GM21723 (cell line): ENCODE measurements at regions not wholly inside any gene's neighbourhood (a gene's known extent, or its start where the extent isn't known, plus 50 kb on each side); places are given as distances from the start of the nearest gene placed in this dataset.

Experiments
- ATAC-seq: cut with Tn5 transposase; IDR thresholded peaks from one replicate; pipeline ENCODE4 v1.9.1; 2021; ENCODE audit warnings: mild to moderate bottlenecking, moderate library complexity; ENCODE audit not compliant: unreplicated experiment

DNA sequence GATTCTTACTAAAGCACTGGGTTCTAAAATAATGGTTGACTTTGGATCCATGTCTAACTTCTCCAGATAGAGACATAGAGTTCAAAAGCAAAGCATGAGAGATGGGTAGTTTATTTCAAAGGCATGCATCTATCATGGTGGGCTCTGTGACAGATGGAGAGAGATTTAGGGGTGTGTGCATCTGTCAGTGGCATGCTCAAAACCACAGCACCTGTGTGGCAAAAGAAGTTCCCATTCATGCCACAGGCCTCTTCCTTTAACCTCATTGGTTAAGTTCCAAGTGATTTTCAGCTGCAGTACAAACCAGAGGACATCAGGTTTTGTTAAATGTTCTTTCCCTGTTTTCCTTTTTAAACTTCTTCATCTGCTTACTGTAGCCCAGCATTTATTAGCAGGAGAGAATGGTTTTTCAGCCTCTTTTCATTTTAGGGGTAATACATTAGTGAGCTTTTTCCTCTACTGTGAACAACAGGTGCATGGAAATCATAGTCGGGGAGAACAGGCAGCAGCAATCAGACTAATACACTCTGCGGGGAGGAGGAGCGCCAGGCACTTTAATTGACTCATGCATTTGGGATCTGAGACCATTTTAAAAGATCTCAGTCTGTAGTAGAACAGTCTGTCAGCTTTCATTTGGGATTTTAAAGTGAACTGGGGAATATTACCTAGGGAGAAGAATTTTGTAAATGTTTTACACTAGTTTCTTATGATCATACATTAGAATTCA is 52.4 kb upstream of the UPP2 start:
- no peak for ATAC-seq

DNA sequence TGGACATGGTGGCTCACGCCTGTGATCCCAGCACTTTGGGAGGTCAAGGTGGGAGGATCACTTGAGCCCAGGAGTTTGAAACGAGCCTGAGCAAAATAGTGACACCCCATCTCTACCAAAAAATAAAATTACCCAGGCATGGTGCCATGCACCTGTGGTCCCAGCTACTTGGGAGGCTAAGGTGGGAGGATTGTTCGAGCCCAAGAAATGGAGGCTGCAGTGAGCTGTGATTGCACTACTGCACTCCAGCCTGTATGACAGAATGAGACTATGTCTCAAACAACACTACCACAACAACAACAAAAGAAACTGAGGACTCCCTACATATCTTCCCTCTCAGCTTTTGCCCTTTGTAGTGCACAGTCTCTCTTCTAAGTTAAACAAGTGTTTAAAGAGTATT is 53.3 kb upstream of the UPP2 start:
- no peak for ATAC-seq

- no peak for ATAC-seq
Measured at GRCh38 chr2:158047156-158047611, 54.5 kb upstream of the UPP2 start.

GRCh38 chr2:158046121-158046880 is 55.4 kb upstream of the UPP2 start:
- ATAC-seq = no peak

- no peak for ATAC-seq
Measured at GRCh38 chr2:158045362-158045761, 56.3 kb upstream of the UPP2 start.

DNA sequence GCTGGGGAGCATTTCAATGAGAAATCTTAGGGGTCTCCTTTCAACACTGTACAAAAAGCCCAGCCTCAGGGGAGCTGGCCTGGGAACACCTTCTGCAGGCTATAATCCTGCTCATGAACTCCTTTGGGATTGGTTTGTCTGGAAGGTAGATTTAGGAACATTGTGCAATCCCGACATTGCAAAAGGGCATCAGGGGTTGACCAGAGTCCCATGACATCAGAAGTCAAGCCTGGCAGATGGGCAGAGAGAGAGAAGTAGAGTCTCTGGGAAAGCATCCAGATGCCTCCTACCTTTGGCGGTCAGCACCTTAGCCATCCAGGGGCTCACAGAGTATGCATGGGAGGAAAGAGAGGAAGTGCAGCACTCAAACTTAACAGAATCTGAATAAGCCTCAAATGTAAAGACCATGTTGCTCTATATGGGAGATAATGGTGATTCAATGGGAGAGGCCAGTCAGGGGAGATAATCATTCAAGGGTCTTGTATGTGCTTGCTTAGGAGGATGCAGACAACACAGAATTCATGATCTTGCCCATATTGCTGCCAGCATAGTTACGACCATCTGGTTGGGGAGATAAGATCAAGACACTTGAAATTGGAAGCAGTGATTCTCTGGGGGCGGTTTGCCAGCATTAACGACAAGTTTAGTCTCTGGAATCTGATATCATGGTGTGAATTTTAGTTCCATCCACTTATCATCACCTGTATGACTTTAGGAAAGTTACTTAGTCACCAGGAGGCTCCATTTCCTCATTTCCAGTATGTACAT is 58.3 kb upstream of the UPP2 start:
- ATAC-seq = no peak

DNA sequence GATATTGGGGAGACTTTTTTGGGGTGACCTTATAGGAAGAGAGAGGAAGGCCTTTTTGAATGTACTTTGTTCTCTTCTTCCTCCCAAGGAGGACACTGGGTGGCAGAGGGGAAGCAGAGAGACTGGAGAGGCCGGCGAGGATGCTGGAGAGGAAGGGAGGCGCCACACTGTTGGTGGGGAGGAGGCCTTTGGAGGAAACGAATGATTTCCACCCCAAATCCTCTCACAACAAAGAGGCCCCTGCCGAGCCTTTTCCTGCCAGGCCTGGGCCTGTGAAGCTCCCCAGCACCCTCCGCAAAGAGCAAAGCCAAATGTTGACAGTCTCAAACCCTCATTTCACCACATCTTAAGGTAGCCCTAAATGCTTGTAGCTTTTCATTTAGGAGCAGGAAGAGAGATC is 59.0 kb upstream of the UPP2 start:
- no peak for ATAC-seq

DNA sequence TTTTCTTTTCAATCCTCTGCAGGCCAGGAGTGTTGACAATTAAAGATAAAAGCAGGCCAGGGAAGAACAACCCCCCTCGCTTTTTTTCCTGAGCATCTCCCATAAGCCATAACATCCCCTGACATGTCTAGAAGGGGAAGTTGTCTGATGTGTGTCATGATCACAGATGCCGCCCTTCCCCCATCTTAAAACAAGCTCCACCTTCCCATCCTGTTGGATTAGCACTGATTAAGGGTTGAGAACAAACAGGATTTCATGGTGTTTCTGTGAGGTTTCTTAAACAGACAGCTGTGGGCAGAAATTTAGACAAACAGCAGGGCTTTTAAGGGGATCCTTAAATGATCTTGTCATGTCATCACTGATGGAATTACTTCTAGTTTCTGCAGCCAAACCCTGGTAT is 59.4 kb upstream of the UPP2 start:
- no peak for ATAC-seq

GRCh38 chr2:158041400-158041799 is 60.3 kb upstream of the UPP2 start:
- no peak for ATAC-seq

DNA sequence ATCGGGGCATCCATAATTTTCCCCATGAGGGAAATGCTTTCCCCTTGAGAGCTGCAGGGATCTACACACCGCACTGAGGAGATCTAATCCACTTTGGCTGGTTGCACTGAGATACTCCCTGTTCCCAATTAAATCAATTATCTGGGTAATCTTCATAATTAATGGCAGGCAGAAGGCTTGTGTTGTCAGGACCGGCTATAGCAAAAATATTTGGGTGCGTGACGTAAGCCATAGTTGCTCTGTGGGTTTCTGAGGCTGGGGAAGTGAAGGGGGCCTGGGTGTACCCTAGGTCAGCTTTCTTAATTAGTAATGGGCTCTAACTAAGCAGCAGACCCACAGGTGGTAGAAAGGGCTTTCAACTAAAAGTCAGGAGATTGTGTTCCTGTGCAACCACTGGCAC is 62.8 kb upstream of the UPP2 start:
- ATAC-seq = no peak

DNA sequence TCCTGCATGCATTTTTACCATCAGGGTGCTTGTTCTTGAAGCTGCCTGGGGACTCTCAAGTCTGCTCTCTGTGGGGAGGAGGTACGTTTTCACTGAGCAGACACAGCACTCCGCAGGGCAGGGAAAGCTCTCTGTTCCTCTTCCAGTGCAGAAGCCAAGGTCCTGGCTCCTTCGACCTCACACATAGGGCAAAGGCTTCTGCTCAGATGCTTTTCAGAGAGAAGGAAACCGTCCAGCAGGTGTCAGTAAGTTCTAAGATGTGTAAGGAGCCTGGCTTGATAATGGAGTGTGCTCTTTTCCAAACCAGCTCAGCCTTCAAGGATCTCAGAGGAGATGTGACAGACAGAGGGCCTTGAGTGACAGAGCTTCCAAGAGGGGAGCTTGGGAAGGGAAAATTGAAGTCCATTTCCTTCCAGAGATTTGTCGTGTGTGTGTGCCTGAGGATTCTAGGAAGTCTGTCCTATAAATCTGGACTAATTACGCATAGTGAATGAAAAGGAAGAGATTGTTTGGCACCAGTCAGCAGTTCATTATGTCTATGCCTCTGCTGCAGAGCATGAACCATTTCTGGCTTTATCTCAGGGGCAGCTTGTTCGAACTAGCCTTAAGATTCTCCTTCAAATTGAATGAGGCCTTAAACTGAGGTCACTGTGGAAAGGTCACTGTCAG is 67.3 kb upstream of the UPP2 start:
- no peak for ATAC-seq

GRCh38 chr2:158031371-158031770 is 70.3 kb upstream of the UPP2 start:
- ATAC-seq = no peak

DNA sequence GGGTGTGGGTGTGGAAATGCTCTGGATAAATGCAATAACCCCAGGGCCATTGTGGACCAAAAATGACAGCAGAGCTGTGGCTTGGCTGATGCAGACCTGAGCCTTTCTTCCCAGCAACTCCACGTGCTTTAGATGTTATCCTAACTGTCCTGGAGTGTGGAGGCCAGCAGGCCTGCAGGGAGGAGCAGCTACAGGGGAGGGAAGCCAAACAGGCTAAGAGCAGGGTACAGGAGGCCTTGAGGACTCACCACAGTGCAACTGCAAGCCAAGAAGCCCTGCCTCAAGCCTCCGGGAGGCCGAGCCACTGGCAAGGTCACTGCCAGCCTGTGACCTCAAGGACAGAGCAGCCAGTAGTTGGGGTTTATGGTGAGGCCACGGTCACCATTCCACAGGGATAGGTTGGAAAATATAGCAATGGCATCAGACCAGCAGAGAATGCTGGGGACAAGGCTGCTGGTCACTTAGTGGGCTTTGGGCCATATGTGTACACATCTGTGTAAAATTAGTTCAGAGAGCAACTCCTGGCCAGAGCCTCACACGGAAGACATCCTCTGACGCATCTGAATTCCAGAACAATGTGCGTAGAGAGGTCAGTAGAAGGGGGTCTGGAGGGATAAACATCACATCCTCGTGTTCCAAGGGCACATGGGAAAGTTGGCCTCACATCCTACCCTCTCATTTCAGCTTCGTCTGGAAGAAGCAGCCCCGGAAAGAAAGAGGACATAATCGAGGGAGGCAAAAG is 76.2 kb upstream of the UPP2 start:
- no peak for ATAC-seq

- ATAC-seq = peak; percentile 93
Measured at GRCh38 chr2:158024288-158024898, 77.3 kb upstream of the UPP2 start.

GRCh38 chr2:158022888-158023287 is 78.8 kb upstream of the UPP2 start:
- no peak for ATAC-seq

DNA sequence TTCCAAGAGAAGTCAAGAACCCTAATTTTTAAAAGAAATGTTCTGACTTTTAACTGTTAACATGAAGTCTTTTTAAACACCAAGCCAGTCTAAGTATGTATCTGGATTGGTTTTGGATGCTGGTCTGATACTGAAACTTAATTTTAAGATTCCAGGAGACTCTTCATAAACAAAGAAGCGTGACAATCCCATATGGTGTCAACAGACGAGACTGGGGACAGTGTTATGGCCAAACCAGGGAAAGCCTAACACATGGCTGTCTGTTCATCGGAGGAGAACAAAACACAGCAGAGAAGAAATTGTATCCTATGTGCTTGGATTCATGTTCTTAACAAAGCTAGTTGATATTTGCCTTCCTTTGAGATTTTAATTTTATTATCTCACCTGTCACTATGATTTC is 80.5 kb upstream of the UPP2 start:
- no peak for ATAC-seq

- no peak for ATAC-seq
Measured at GRCh38 chr2:158015428-158016076, 86.1 kb upstream of the UPP2 start.

DNA sequence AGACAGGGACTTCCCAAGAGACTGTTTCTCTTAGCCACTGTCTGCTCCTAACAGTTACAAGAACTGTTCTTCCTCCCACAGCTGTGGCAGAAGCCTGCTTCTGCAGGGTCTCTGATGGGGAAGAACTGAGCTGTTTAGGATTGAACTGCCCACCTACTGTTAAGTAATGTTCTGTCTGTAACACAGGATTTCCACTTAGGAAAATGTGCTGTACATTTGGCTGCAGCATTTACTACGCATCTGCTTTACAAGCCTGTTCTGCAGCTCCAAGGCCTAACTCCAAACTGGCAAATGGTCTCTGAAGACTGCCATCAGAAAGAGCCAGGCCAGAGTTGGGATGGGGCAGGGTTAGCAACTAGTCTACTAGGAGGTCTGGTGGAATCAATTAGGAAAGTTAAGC is 87.8 kb upstream of the UPP2 start:
- no peak for ATAC-seq

- no peak for ATAC-seq
Measured at GRCh38 chr2:158011055-158011771, 90.5 kb upstream of the UPP2 start.
